Heart right ventricle (tissue), 16 donors: ENCODE measurements at regions not wholly inside any gene's neighbourhood (a gene's known extent, or its start where the extent isn't known, plus 50 kb on each side); places are given as distances from the start of the nearest gene placed in this dataset.

Experiments
- ATAC-seq, 8 donors: fragments of 200-7000 bp; cut with Tn5 transposase; one replicate each; pipeline ENCODE4 v1.9.1; 2020; ENCODE audit warnings: mild to moderate bottlenecking in 8 of 8, moderate library complexity in 8 of 8, moderate number of reproducible peaks in 1 of 8
- DNase-seq, 2 donors: peaks; one replicate each; pipeline ENCODE4 v3.0.0-alpha.2; 2020
- H3K27ac ChIP-seq, 10 donors: fragments of 200-600 bp; sonication (generic) in 2 of 10; one replicate each; pipeline versions ENCODE4 v1.5.0 to v1.8.0; 2020 to 2022; ENCODE audit warnings: mild to moderate bottlenecking in 3 of 10
- H3K27me3 ChIP-seq, 7 donors: fragments of 200-600 bp; one replicate each; pipeline ENCODE4 v1.8.0; 2021 to 2022; ENCODE audit warnings: mild to moderate bottlenecking in 2 of 7
- H3K36me3 ChIP-seq, 9 donors: fragments of 200-600 bp; sonication (generic) in 1 of 9; one replicate each; pipeline versions ENCODE4 v1.5.0 to v1.8.0; 2020 to 2022; ENCODE audit warnings: mild to moderate bottlenecking in 2 of 9
- H3K4me1 ChIP-seq, 9 donors: fragments of 200-600 bp; sonication (generic) in 1 of 9; one replicate each; pipeline versions ENCODE4 v1.5.0 to v1.8.0; 2020 to 2022; ENCODE audit warnings: mild to moderate bottlenecking in 4 of 9
- H3K4me3 ChIP-seq, 10 donors: fragments of 200-600 bp; sonication (generic) in 2 of 10; one replicate each; pipeline versions ENCODE4 v1.5.0 to v1.8.0; 2020 to 2022; ENCODE audit warnings: mild to moderate bottlenecking in 7 of 10, moderate library complexity in 2 of 10
- H3K9me3 ChIP-seq, 11 donors: fragments of 200-600 bp in 10 of 11; sonication (generic) in 2 of 11; one replicate each; pipeline versions ENCODE4 v1.5.0 to v1.8.0; 2013 to 2022; ENCODE audit warnings: mild to moderate bottlenecking in 2 of 11, control low read depth in 1 of 11, moderate library complexity in 1 of 11
- CTCF ChIP-seq, 9 donors: fragments of 200-600 bp; sonication (generic) in 2 of 9; IDR thresholded peaks; one replicate each; pipeline versions ENCODE4 v1.5.0 to v1.8.0; 2021 to 2022; ENCODE audit warnings: antibody characterized with exemption in 9 of 9, mild to moderate bottlenecking in 5 of 9, moderate library complexity in 1 of 9
- WGBS, 2 donors: extraction: QIAGEN DNeasy Blood & Tissue Kit; methylation state at CpG; one replicate each; pipeline ENCODE4 v1.1.7; 2013; ENCODE audit warnings: inconsistent platforms in 1 of 2; 5-methylcytosine and 5-hydroxymethylcytosine counted together
- intact Hi-C, 10 donors: fragments of 100-400 bp; cut with DNase I; formaldehyde crosslinking; loops; one replicate each; pipeline versions ENCODE4 v1.11.1 to v1.14.2; 2022
- donor health status: Arrhythmogenic right ventricular cardiomyopathy.
- donor health status: ischemic (EF 13 %, LVEDD 7.1; RV severe dilation, severe dysfunction).
- donor health status: healthy with polysubstance abuse.
- donor health status: DM: no; HTN: yes; CAD: no.
- donor health status: DM: no; HTN: no; CAD: no.
- donor health status: ischemic (EF 25% LVEDD 6.9; RV normal size, moderate dysfunction).
- donor health status: ischemic (EF 25% LVEDD 5.7; RV mildly dilated, moderate dysfunction).
- donor health status: healthy.
- donor health status: DM: yes; HTN: yes; CAD: no.
- donor health status: Ischemic cardiomyopathy.
- donor health status: ischemic (EF 35%, LVEDD 5.7; RV mildly dilated, moderate dysfunction).
- donor health status: nonischemic (EF 11% LVEDD 7.7; RV severe dilation, severe dysfunction).
- donor health status: DM: yes; HTN: yes; CAD: no.
- donor health status: PGD.
- donor health status: ischemic (EF 29% LVEDD 5.4; RV normal size, mild dysfunction).
- donor health status: nonischemic (EF 23%, LVEDD 6.1; RV moderate dilation, normal function).

GRCh38 chr2:2642906-2643890 lies 312.1 kb upstream of the MYT1L start:
- no peak overlapping the region for H3K27ac ChIP-seq

GRCh38 chr2:2641541-2642410 lies 310.7 kb upstream of the MYT1L start:
- peaks cover 0 to 64% (median 16%) of the 10 kb centered on the region in 7 donors for H3K27me3 ChIP-seq
- 73 to 78% methylated on average over 17 of the region's 17 CpGs for WGBS, 2 donors
- no peaks in the 10 kb centered on the region for H3K36me3 ChIP-seq
- no peak overlapping the region for H3K27ac ChIP-seq
- intact Hi-C loops = no loop called here
- DNase-seq (no peak), ATAC-seq (no peak)
- no peak for TF ChIP-seq CTCF (IDR thresholded peaks at IDR 0.05)
- H3K9me3 ChIP-seq = no peaks in the 10 kb centered on the region
- H3K4me1 ChIP-seq = peaks cover 0 to 2% (median 0%) of the 10 kb centered on the region in 9 donors
- H3K4me3 ChIP-seq = no peak overlapping the region

More at GRCh38 chr2:2642906-2643890, 312.1 kb upstream of the MYT1L start:
- DNase-seq = no peak
- no peak for TF ChIP-seq CTCF (IDR thresholded peaks at IDR 0.05)
- ATAC-seq = no peak
- Histone ChIP-seq H3K4me1 (peaks cover 0 to 3% (median 0%) of the 10 kb centered on the region in 9 donors), H3K9me3 (peaks cover 0 to 7% (median 0%) of the 10 kb centered on the region in 11 donors), H3K27me3 (peaks cover 0 to 56% (median 18%) of the 10 kb centered on the region in 7 donors), H3K36me3 (no peaks in the 10 kb centered on the region), H3K4me3 (no peak overlapping the region)
- 84 to 85% methylated on average over 29 of the region's 29 CpGs for WGBS, 2 donors
- intact Hi-C loops = no loop called here

- Histone ChIP-seq H3K4me3 (no peak overlapping the region), H3K4me1 (no peaks in the 10 kb centered on the region), H3K36me3 (no peaks in the 10 kb centered on the region), H3K9me3 (no peaks in the 10 kb centered on the region), H3K27ac (no peak overlapping the region), H3K27me3 (peaks cover 0 to 57% (median 13%) of the 10 kb centered on the region in 7 donors)
- TF ChIP-seq CTCF (IDR thresholded peaks at IDR 0.05) = no peak
- no peak for ATAC-seq
- no peak for DNase-seq
- intact Hi-C loops = no loop called here
- WGBS, 2 donors = 61 to 77% methylated on average over 3 of the region's 3 CpGs
Observed at GRCh38 chr2:2640818-2641217, 309.7 kb upstream of the MYT1L start.

- 85 to 90% methylated on average over 7 of the region's 7 CpGs for WGBS, 2 donors
- intact Hi-C loops = no loop called here
Observed at GRCh38 chr2:2640371-2640770, 309.3 kb upstream of the MYT1L start.

More at GRCh38 chr2:2640371-2640770, 309.3 kb upstream of the MYT1L start:
- no peaks in the 10 kb centered on the region for H3K9me3 ChIP-seq
- no peak for DNase-seq
- no peak overlapping the region for H3K27ac ChIP-seq
- H3K4me1 ChIP-seq = no peaks in the 10 kb centered on the region
- TF ChIP-seq CTCF (IDR thresholded peaks at IDR 0.05) = no peak
- no peaks in the 10 kb centered on the region for H3K36me3 ChIP-seq
- ATAC-seq = no peak
- peaks cover 0 to 52% (median 13%) of the 10 kb centered on the region in 7 donors for H3K27me3 ChIP-seq
- H3K4me3 ChIP-seq = no peak overlapping the region
